Endodermal cell (in vitro differentiated cells): ENCODE measurements at regions not wholly inside any gene's neighbourhood (a gene's known extent, or its start where the extent isn't known, plus 50 kb on each side); places are given as distances from the start of the nearest gene placed in this dataset.
"Not testable (repeated sequence)": the region's sequence is repeated elsewhere in the genome, so short reads cannot be mapped to it uniquely, and the experiment has no call there.

Experiments used
- DNase-seq: peaks from one replicate; pipeline ENCODE4 v3.0.0-alpha.2; 2017
- H3K27ac ChIP-seq: 2 replicates; pipeline ENCODE4 v1.5.1; 2013; ENCODE audit warnings: mild to moderate bottlenecking, low read depth, low read length, moderate library complexity
- H3K27me3 ChIP-seq: 2 replicates; pipeline ENCODE4 v1.6.1; 2013; ENCODE audit warnings: mild to moderate bottlenecking, low read length, moderate library complexity; ENCODE audit not compliant: insufficient read depth, control insufficient read depth, poor library complexity, severe bottlenecking
- H3K36me3 ChIP-seq: 2 replicates; pipeline ENCODE4 v1.7.0; 2013; ENCODE audit warnings: mild to moderate bottlenecking, low read length, moderate library complexity; ENCODE audit not compliant: control insufficient read depth, insufficient read depth
- H3K4me1 ChIP-seq: one replicate; pipeline ENCODE4 v1.7.0; 2013; ENCODE audit warnings: low read length; ENCODE audit not compliant: control insufficient read depth, insufficient read depth
- H3K4me3 ChIP-seq: 2 replicates; pipeline ENCODE4 v1.5.1; 2013; ENCODE audit warnings: mild to moderate bottlenecking, low read length, moderate library complexity
- H3K9ac ChIP-seq: 2 replicates; pipeline ENCODE4 v1.6.1; 2013; ENCODE audit warnings: mild to moderate bottlenecking, low read length, moderate library complexity; ENCODE audit not compliant: poor library complexity, severe bottlenecking; ENCODE audit errors: extremely low read depth
- H3K9me3 ChIP-seq: 2 replicates; pipeline ENCODE4 v1.6.1; 2013; ENCODE audit warnings: mild to moderate bottlenecking, low read length, moderate library complexity; ENCODE audit not compliant: control insufficient read depth
- H3K27ac Mint-ChIP-seq: 2 replicates; pipeline ENCODE4 v1.8.0; 2020; ENCODE audit warnings: mixed read lengths
- H3K27me3 Mint-ChIP-seq: 2 replicates; pipeline ENCODE4 v1.8.0; 2021; ENCODE audit warnings: mild to moderate bottlenecking, mixed read lengths; ENCODE audit not compliant: insufficient read depth
- H3K36me3 Mint-ChIP-seq: 2 replicates; pipeline ENCODE4 v1.8.0; 2020; ENCODE audit warnings: low read depth, mixed read lengths
- H3K4me1 Mint-ChIP-seq: 2 replicates; pipeline ENCODE4 v1.8.0; 2020; ENCODE audit warnings: mixed read lengths
- H3K4me3 Mint-ChIP-seq: 2 replicates; pipeline ENCODE4 v1.8.0; 2020; ENCODE audit warnings: mild to moderate bottlenecking, moderate library complexity, mixed read lengths
- H3K9me3 Mint-ChIP-seq: 2 replicates; pipeline ENCODE4 v1.8.0; 2020; ENCODE audit warnings: mild to moderate bottlenecking, mixed read lengths
- CTCF ChIP-seq: fragments of 200-600 bp; sonication (generic); conservative IDR thresholded peaks from 2 replicates; pipeline ENCODE4 v1.5.0; 2021; ENCODE audit warnings: antibody characterized with exemption, mild to moderate bottlenecking
- WGBS, 2 experiments: methylation state at CpG; one replicate each; pipeline versions ENCODE4 v1.1.5 to v1.1.7; 2013; ENCODE audit warnings: missing lambda C conversion rate in 2 of 2, mixed read lengths in 1 of 2; ENCODE audit not compliant: insufficient coverage in 1 of 2, insufficient read length in 1 of 2; 5-methylcytosine and 5-hydroxymethylcytosine counted together

GRCh38 chr5:143977891-143978461 is 166.0 kb downstream of the HMHB1 start:
- Histone ChIP-seq H3K27ac (no peak overlapping the region), H3K27me3 (no peaks in the 10 kb centered on the region), H3K36me3 (no peaks in the 10 kb centered on the region), H3K4me1 (no peaks in the 10 kb centered on the region), H3K4me3 (no peak overlapping the region), H3K9me3 (no peaks in the 10 kb centered on the region), H3K9ac (no peak overlapping the region)
- H3K36me3 Mint-ChIP-seq = no peaks in the 10 kb centered on the region
- no peaks in the 10 kb centered on the region for H3K9me3 Mint-ChIP-seq
- no peak overlapping the region for H3K4me3 Mint-ChIP-seq
- no peak for DNase-seq
- TF ChIP-seq CTCF = no peak
- H3K4me1 Mint-ChIP-seq = no peaks in the 10 kb centered on the region
- no peak overlapping the region for H3K27ac Mint-ChIP-seq
- WGBS, 2 experiments = 77% methylated on average over 1 of the region's 1 CpG; no CpG with 5 or more reads in 1 of the 2 experiments
- H3K27me3 Mint-ChIP-seq = no peaks in the 10 kb centered on the region

GRCh38 chr5:143979044-143979690 is 167.2 kb downstream of the HMHB1 start:
- Histone ChIP-seq H3K36me3 (no peaks in the 10 kb centered on the region), H3K27me3 (no peaks in the 10 kb centered on the region), H3K9ac (no peak overlapping the region), H3K4me1 (no peaks in the 10 kb centered on the region), H3K9me3 (no peaks in the 10 kb centered on the region), H3K4me3 (no peak overlapping the region), H3K27ac (no peak overlapping the region)
- Mint-ChIP-seq H3K27ac (no peak overlapping the region), H3K4me1 (no peaks in the 10 kb centered on the region), H3K4me3 (no peak overlapping the region), H3K36me3 (no peaks in the 10 kb centered on the region), H3K27me3 (no peaks in the 10 kb centered on the region), H3K9me3 (no peaks in the 10 kb centered on the region)
- WGBS, 2 experiments = 94% methylated on average over 1 of the region's 1 CpG; no CpG with 5 or more reads in 1 of the 2 experiments
- no peak for DNase-seq
- no peak for TF ChIP-seq CTCF

- H3K27me3 ChIP-seq = no peaks in the 10 kb centered on the region
- Mint-ChIP-seq H3K27me3 (no peaks in the 10 kb centered on the region), H3K36me3 (no peaks in the 10 kb centered on the region), H3K4me1 (no peaks in the 10 kb centered on the region), H3K4me3 (no peak overlapping the region), H3K27ac (no peak overlapping the region), H3K9me3 (no peaks in the 10 kb centered on the region)
- H3K9ac ChIP-seq = no peak overlapping the region
- whole genome bisulfite sequencing, 2 experiments = 92 to 93% methylated on average over 6 of the region's 6 CpGs
- DNase-seq = no peak
- no peaks in the 10 kb centered on the region for H3K4me1 ChIP-seq
- H3K9me3 ChIP-seq = no peaks in the 10 kb centered on the region
- H3K4me3 ChIP-seq = no peak overlapping the region
- H3K36me3 ChIP-seq = no peaks in the 10 kb centered on the region
- no peak for TF ChIP-seq CTCF
- H3K27ac ChIP-seq = no peak overlapping the region
Measured at GRCh38 chr5:143980506-143980905, 168.5 kb downstream of the HMHB1 start.

GRCh38 chr5:143982957-143983356 is 171.0 kb downstream of the HMHB1 start:
- not testable (repeated sequence) for H3K27ac Mint-ChIP-seq, H3K9me3 Mint-ChIP-seq, H3K36me3 ChIP-seq, H3K36me3 Mint-ChIP-seq, H3K9me3 ChIP-seq, H3K27ac ChIP-seq, H3K4me3 ChIP-seq, H3K27me3 ChIP-seq, H3K4me1 Mint-ChIP-seq, H3K4me3 Mint-ChIP-seq, H3K27me3 Mint-ChIP-seq, H3K4me1 ChIP-seq, H3K9ac ChIP-seq, DNase-seq
- WGBS, 2 experiments = 80 to 97% methylated on average over 1 to 4 of the region's 4 CpGs
